Right lobe of liver (tissue), 6 donors: ENCODE measurements at regions not wholly inside any gene's neighbourhood (a gene's known extent, or its start where the extent isn't known, plus 50 kb on each side); places are given as distances from the start of the nearest gene placed in this dataset.

Experiments
- ATAC-seq, 4 donors: fragments of 200-7000 bp; cut with Tn5 transposase; one replicate each; pipeline ENCODE4 v1.9.1; 2020; ENCODE audit warnings: mild to moderate bottlenecking in 4 of 4, moderate library complexity in 4 of 4
- DNase-seq, 3 donors: peaks; one replicate each; pipeline ENCODE4 v3.0.0-alpha.2; 2020
- H3K27ac ChIP-seq, 3 donors: fragments of 200-600 bp; one replicate each; pipeline ENCODE4 v1.8.0; 2022
- H3K27me3 ChIP-seq, 2 donors: fragments of 200-600 bp; one replicate each; pipeline ENCODE4 v1.8.0; 2022
- H3K36me3 ChIP-seq, 4 donors: fragments of 200-600 bp; sonication (generic) in 1 of 4; one replicate each; pipeline versions ENCODE4 v1.5.1 to v1.8.0; 2017 to 2022; ENCODE audit warnings: control low read depth in 1 of 4
- H3K4me1 ChIP-seq, 4 donors: fragments of 200-600 bp; sonication (generic) in 1 of 4; one replicate each; pipeline versions ENCODE4 v1.5.1 to v1.8.0; 2017 to 2022; ENCODE audit warnings: control low read depth in 1 of 4
- H3K4me3 ChIP-seq, 3 donors: fragments of 200-600 bp; one replicate each; pipeline ENCODE4 v1.8.0; 2022
- H3K9me3 ChIP-seq, 4 donors: fragments of 200-600 bp; sonication (generic) in 1 of 4; one replicate each; pipeline versions ENCODE4 v1.5.1 to v1.8.0; 2017 to 2022; ENCODE audit warnings: control low read depth in 1 of 4
- CTCF ChIP-seq, 4 donors: fragments of 200-600 bp in 3 of 4; fragments of 450-650 bp in 1 of 4; IDR thresholded peaks; one replicate each; pipeline versions ENCODE4 v1.5.1 to v1.8.0; 2016 to 2022; ENCODE audit warnings: antibody characterized with exemption in 4 of 4, mild to moderate bottlenecking in 2 of 4
- POLR2A ChIP-seq: fragments of 450-650 bp; IDR thresholded peaks from one replicate; pipeline ENCODE4 v1.6.1; 2017; ENCODE audit warnings: antibody characterized with exemption, mild to moderate bottlenecking
- WGBS: methylation state at CpG from one replicate; pipeline ENCODE4 v1.1.6; 2018; ENCODE audit warnings: low coverage, low lambda C conversion rate; ENCODE audit not compliant: insufficient coverage; ENCODE audit errors: missing lambda C conversion rate; 5-methylcytosine and 5-hydroxymethylcytosine counted together
- intact Hi-C, 2 donors: fragments of 100-400 bp; cut with DNase I; formaldehyde crosslinking; loops; one replicate each; pipeline versions ENCODE4 v1.11.2 to v1.14.1; 2022
- donor health status: DM: no; HTN: yes; CAD: no.
- donor health status: DM: no; HTN: no; CAD: no.
- donor health status: DM: no; HTN: no; CAD: no.
- donor health status: DM: no; HTN: yes; CAD: no.
- donor health status: DM: no; HTN: yes; CAD: no.

- intact Hi-C loops = no loop called here
- Histone ChIP-seq H3K4me1 (no peaks in the 10 kb centered on the region), H3K27ac (no peak overlapping the region), H3K36me3 (no peaks in the 10 kb centered on the region), H3K27me3 (no peaks in the 10 kb centered on the region), H3K4me3 (no peak overlapping the region), H3K9me3 (no peaks in the 10 kb centered on the region)
- ATAC-seq (no peak), DNase-seq (no peak)
- 91% methylated on average over 2 of the region's 2 CpGs for WGBS
- TF ChIP-seq CTCF (IDR thresholded peaks at IDR 0.05) (no peak), POLR2A (no peak)
Observed at GRCh38 chr5:68429510-68429909, 214.0 kb downstream of the PIK3R1 start.

- WGBS = 65% methylated on average over 1 of the region's 1 CpG
- TF ChIP-seq POLR2A = no peak
- no peak for TF ChIP-seq CTCF (IDR thresholded peaks at IDR 0.05)
- Histone ChIP-seq H3K9me3 (no peaks in the 10 kb centered on the region), H3K36me3 (no peaks in the 10 kb centered on the region), H3K4me3 (no peak overlapping the region), H3K27ac (no peak overlapping the region), H3K27me3 (no peaks in the 10 kb centered on the region), H3K4me1 (no peaks in the 10 kb centered on the region)
- no peak for ATAC-seq
- no peak for DNase-seq
- intact Hi-C loops = no loop called here
Observed at GRCh38 chr5:68430279-68430678, 214.7 kb downstream of the PIK3R1 start.

- intact Hi-C loops = no loop called here
- Histone ChIP-seq H3K27me3 (no peaks in the 10 kb centered on the region), H3K27ac (no peak overlapping the region), H3K9me3 (no peaks in the 10 kb centered on the region), H3K4me1 (no peaks in the 10 kb centered on the region), H3K36me3 (no peaks in the 10 kb centered on the region), H3K4me3 (no peak overlapping the region)
- ATAC-seq (no peak), DNase-seq (no peak)
- 90% methylated on average over 1 of the region's 1 CpG for WGBS
- no peak for TF ChIP-seq CTCF (IDR thresholded peaks at IDR 0.05)
- TF ChIP-seq POLR2A = no peak
Observed at GRCh38 chr5:68431186-68431585, 215.6 kb downstream of the PIK3R1 start.

- H3K4me3 ChIP-seq = no peak overlapping the region
- H3K9me3 ChIP-seq = no peaks in the 10 kb centered on the region
- WGBS = 82% methylated on average over 6 of the region's 6 CpGs
- DNase-seq = no peak
- H3K4me1 ChIP-seq = no peaks in the 10 kb centered on the region
- intact Hi-C loops = no loop called here
- no peaks in the 10 kb centered on the region for H3K36me3 ChIP-seq
- no peak for ATAC-seq
- H3K27ac ChIP-seq = no peak overlapping the region
- H3K27me3 ChIP-seq = no peaks in the 10 kb centered on the region
- TF ChIP-seq CTCF (IDR thresholded peaks at IDR 0.05) (no peak), POLR2A (no peak)
Observed at GRCh38 chr5:68431601-68432337, 216.2 kb downstream of the PIK3R1 start.
